Mesenchymal stem cell (in vitro differentiated cells and primary cell): ENCODE measurements at regions not wholly inside any gene's neighbourhood (a gene's known extent, or its start where the extent isn't known, plus 50 kb on each side); places are given as distances from the start of the nearest gene placed in this dataset.

Experiments
- DNase-seq: peaks from one replicate; pipeline ENCODE4 v3.0.0-alpha.2; 2013
- H2AFZ ChIP-seq: one replicate; pipeline ENCODE4 v1.6.1; 2013; ENCODE audit warnings: low read depth, mild to moderate bottlenecking, control low read depth, inconsistent platforms, low read length, moderate library complexity
- H2AK5ac ChIP-seq: 2 replicates; pipeline ENCODE4 v1.6.1; 2013; ENCODE audit warnings: low read length, moderate library complexity, mild to moderate bottlenecking, inconsistent platforms; ENCODE audit not compliant: severe bottlenecking
- H2BK120ac ChIP-seq: one replicate; pipeline ENCODE4 v1.6.1; 2013; ENCODE audit warnings: low read depth, mild to moderate bottlenecking, inconsistent platforms, low read length, moderate library complexity
- H2BK12ac ChIP-seq, 2 experiments: one replicate each; pipeline ENCODE4 v1.6.1; 2013; ENCODE audit warnings: inconsistent platforms in 2 of 2, low read length in 2 of 2, mild to moderate bottlenecking in 2 of 2, moderate library complexity in 2 of 2, control low read depth in 1 of 2
- H2BK15ac ChIP-seq: one replicate; pipeline ENCODE4 v1.6.1; 2013; ENCODE audit warnings: mild to moderate bottlenecking, low read depth, inconsistent platforms; ENCODE audit not compliant: poor library complexity, severe bottlenecking
- H2BK5ac ChIP-seq: 2 replicates; pipeline ENCODE4 v1.6.1; 2013; ENCODE audit warnings: low read depth, mild to moderate bottlenecking, low read length, control low read depth, inconsistent platforms; ENCODE audit not compliant: poor library complexity, severe bottlenecking
- H3K14ac ChIP-seq, 2 experiments: one replicate each; pipeline ENCODE4 v1.6.1; 2013; ENCODE audit warnings: inconsistent platforms in 2 of 2, low read length in 2 of 2, control low read depth in 1 of 2, mild to moderate bottlenecking in 1 of 2, moderate library complexity in 1 of 2
- H3K18ac ChIP-seq, 2 experiments: one replicate each; pipeline ENCODE4 v1.6.1; 2013; ENCODE audit warnings: inconsistent platforms in 2 of 2, low read length in 2 of 2, control low read depth in 1 of 2, low read depth in 1 of 2, mild to moderate bottlenecking in 1 of 2
- H3K23ac ChIP-seq, 2 experiments: one replicate each; pipeline ENCODE4 v1.6.1; 2013; ENCODE audit warnings: inconsistent platforms in 2 of 2, low read length in 2 of 2, mild to moderate bottlenecking in 2 of 2, moderate library complexity in 2 of 2, control low read depth in 1 of 2
- H3K27ac ChIP-seq: 2 replicates; pipeline ENCODE4 v1.5.1; 2013; ENCODE audit warnings: mild to moderate bottlenecking, moderate library complexity, low read length, control low read depth, inconsistent platforms; ENCODE audit not compliant: poor library complexity, severe bottlenecking
- H3K27me3 ChIP-seq, 2 experiments: 2 replicates each; pipeline versions ENCODE4 v1.6.1 to v1.7.0; 2013; ENCODE audit warnings: low read length in 2 of 2, mild to moderate bottlenecking in 2 of 2, moderate library complexity in 2 of 2, control low read depth in 1 of 2, inconsistent platforms in 1 of 2; ENCODE audit not compliant: control insufficient read depth in 1 of 2, insufficient read depth in 1 of 2
- H3K36me3 ChIP-seq, 2 experiments: 2 replicates each; pipeline versions ENCODE4 v1.6.1 to v1.7.0; 2013; ENCODE audit warnings: low read length in 2 of 2, control low read depth in 1 of 2, inconsistent platforms in 1 of 2, low read depth in 1 of 2, mild to moderate bottlenecking in 1 of 2; ENCODE audit not compliant: insufficient read depth in 2 of 2, control insufficient read depth in 1 of 2
- H3K4ac ChIP-seq, 2 experiments: one replicate each; pipeline ENCODE4 v1.6.1; 2013; ENCODE audit warnings: inconsistent platforms in 2 of 2, low read length in 2 of 2, mild to moderate bottlenecking in 2 of 2, moderate library complexity in 2 of 2, control low read depth in 1 of 2, low read depth in 1 of 2
- H3K4me1 ChIP-seq: 2 replicates; pipeline ENCODE4 v1.6.1; 2013; ENCODE audit warnings: low read depth, low read length, control low read depth; ENCODE audit not compliant: control insufficient read depth, insufficient read depth
- H3K4me2 ChIP-seq: 2 replicates; pipeline ENCODE4 v1.6.1; 2013; ENCODE audit warnings: low read length, mild to moderate bottlenecking, inconsistent platforms; ENCODE audit not compliant: poor library complexity, severe bottlenecking
- H3K4me3 ChIP-seq, 2 experiments: 2 replicates each; pipeline versions ENCODE4 v1.5.1 to v1.7.0; 2013; ENCODE audit warnings: low read length in 2 of 2, mild to moderate bottlenecking in 2 of 2, control low read depth in 1 of 2, low read depth in 1 of 2; ENCODE audit not compliant: insufficient read depth in 1 of 2
- H3K79me1 ChIP-seq: replicated peaks from 2 replicates; pipeline ENCODE4 v1.6.1; 2013; ENCODE audit warnings: mild to moderate bottlenecking, control low read depth, low read length, inconsistent platforms; ENCODE audit not compliant: poor library complexity, severe bottlenecking
- H3K9ac ChIP-seq: 2 replicates; pipeline ENCODE4 v1.7.0; 2013; ENCODE audit warnings: mild to moderate bottlenecking, low read length, moderate library complexity
- H3K9me3 ChIP-seq: 2 replicates; pipeline ENCODE4 v1.7.0; 2013; ENCODE audit warnings: mild to moderate bottlenecking, low read length; ENCODE audit not compliant: control insufficient read depth
- H4K8ac ChIP-seq: one replicate; pipeline ENCODE4 v1.6.1; 2013; ENCODE audit warnings: inconsistent platforms, mild to moderate bottlenecking, low read length, moderate library complexity
- H4K91ac ChIP-seq: one replicate; pipeline ENCODE4 v1.6.1; 2013; ENCODE audit warnings: mild to moderate bottlenecking, low read length, inconsistent platforms
- WGBS: methylation state at CpG from one replicate; pipeline ENCODE4 v1.1.7; 2013; ENCODE audit warnings: mixed read lengths; 5-methylcytosine and 5-hydroxymethylcytosine counted together

GRCh38 chr2:114134146-114134545 is 244.3 kb downstream of the ACTR3 start:
- Histone ChIP-seq H3K4ac (no peak overlapping the region), H4K91ac (no peak overlapping the region), H2AFZ (no peak overlapping the region), H3K27me3 (no peaks in the 10 kb centered on the region), H4K8ac (no peak overlapping the region), H3K79me1 (no peaks in the 10 kb centered on the region), H3K9me3 (peaks cover 2% of the 10 kb centered on the region), H2BK5ac (no peak overlapping the region), H3K4me3 (no peak overlapping the region), H3K4me2 (no peak overlapping the region), H3K9ac (no peak overlapping the region), H2BK15ac (no peak overlapping the region), H3K4me1 (no peaks in the 10 kb centered on the region), H3K36me3 (no peaks in the 10 kb centered on the region), H3K23ac (no peak overlapping the region), H3K27ac (no peak overlapping the region), H3K14ac (no peak overlapping the region), H3K18ac (no peak overlapping the region), H2AK5ac (no peak overlapping the region), H2BK120ac (no peak overlapping the region), H2BK12ac (no peak overlapping the region)
- no peak for DNase-seq
- 79% methylated on average over 2 of the region's 2 CpGs for WGBS

GRCh38 chr2:114139542-114139941 is 249.7 kb downstream of the ACTR3 start:
- no peak for DNase-seq
- no peaks in the 10 kb centered on the region for H3K4me1 ChIP-seq
- no peak overlapping the region for H3K27ac ChIP-seq
- H2BK15ac ChIP-seq, result no peak overlapping the region
- no peak overlapping the region for H2BK12ac ChIP-seq
- WGBS, result 80% methylated on average over 3 of the region's 5 CpGs
- no peak overlapping the region for H3K4me2 ChIP-seq
- H3K18ac ChIP-seq, result no peak overlapping the region
- H3K36me3 ChIP-seq, result no peaks in the 10 kb centered on the region
- no peaks in the 10 kb centered on the region for H3K27me3 ChIP-seq
- H2BK5ac ChIP-seq, result no peak overlapping the region
- peaks cover 2% of the 10 kb centered on the region for H3K9me3 ChIP-seq
- no peak overlapping the region for H3K4ac ChIP-seq
- no peak overlapping the region for H4K8ac ChIP-seq
- H2AFZ ChIP-seq, result no peak overlapping the region
- H3K4me3 ChIP-seq, result no peak overlapping the region
- H3K9ac ChIP-seq, result no peak overlapping the region
- no peak overlapping the region for H3K14ac ChIP-seq
- H3K23ac ChIP-seq, result no peak overlapping the region
- no peak overlapping the region for H4K91ac ChIP-seq
- H3K79me1 ChIP-seq, result no peaks in the 10 kb centered on the region
- no peak overlapping the region for H2AK5ac ChIP-seq
- no peak overlapping the region for H2BK120ac ChIP-seq

- Histone ChIP-seq H3K36me3 (no peaks in the 10 kb centered on the region), H2BK15ac (no peak overlapping the region), H4K91ac (no peak overlapping the region), H3K23ac (no peak overlapping the region), H2BK12ac (no peak overlapping the region), H3K4ac (no peak overlapping the region), H3K9me3 (no peaks in the 10 kb centered on the region), H2AK5ac (no peak overlapping the region), H2AFZ (no peak overlapping the region), H3K9ac (no peak overlapping the region), H3K27ac (no peak overlapping the region), H3K18ac (no peak overlapping the region), H3K4me1 (no peaks in the 10 kb centered on the region), H4K8ac (no peak overlapping the region), H3K4me2 (no peak overlapping the region), H3K14ac (no peak overlapping the region), H3K27me3 (no peaks in the 10 kb centered on the region), H3K79me1 (no peaks in the 10 kb centered on the region), H2BK5ac (no peak overlapping the region), H3K4me3 (no peak overlapping the region), H2BK120ac (no peak overlapping the region)
- no peak for DNase-seq
- WGBS, result 62% methylated on average over 6 of the region's 6 CpGs
Observed at GRCh38 chr2:114156366-114157056, 266.6 kb downstream of the ACTR3 start.

- no peaks in the 10 kb centered on the region for H3K27me3 ChIP-seq
- no peak overlapping the region for H2BK120ac ChIP-seq
- no peak overlapping the region for H2BK12ac ChIP-seq
- no peak overlapping the region for H2BK5ac ChIP-seq
- no peak overlapping the region for H2BK15ac ChIP-seq
- no peak overlapping the region for H4K91ac ChIP-seq
- H2AFZ ChIP-seq, result no peak overlapping the region
- DNase-seq, result no peak
- H3K4me3 ChIP-seq, result no peak overlapping the region
- no peak overlapping the region for H3K9ac ChIP-seq
- H3K4me1 ChIP-seq, result no peaks in the 10 kb centered on the region
- no peak overlapping the region for H3K23ac ChIP-seq
- no peak overlapping the region for H3K4ac ChIP-seq
- H3K4me2 ChIP-seq, result no peak overlapping the region
- H3K9me3 ChIP-seq, result no peaks in the 10 kb centered on the region
- H3K36me3 ChIP-seq, result no peaks in the 10 kb centered on the region
- WGBS, result 91% methylated on average over 2 of the region's 3 CpGs
- H3K14ac ChIP-seq, result no peak overlapping the region
- no peak overlapping the region for H2AK5ac ChIP-seq
- H3K79me1 ChIP-seq, result no peaks in the 10 kb centered on the region
- no peak overlapping the region for H4K8ac ChIP-seq
- H3K27ac ChIP-seq, result no peak overlapping the region
- H3K18ac ChIP-seq, result no peak overlapping the region
Observed at GRCh38 chr2:114157057-114157385, 267.1 kb downstream of the ACTR3 start.
